ENCODE measurements at regions not wholly inside any gene's neighbourhood (a gene's known extent, or its start where the extent isn't known, plus 50 kb on each side); places are given as distances from the start of the nearest gene placed in this dataset.
A peak's percentile ranks its signal among the peaks of the same experiment; 100 is the strongest.

DNA sequence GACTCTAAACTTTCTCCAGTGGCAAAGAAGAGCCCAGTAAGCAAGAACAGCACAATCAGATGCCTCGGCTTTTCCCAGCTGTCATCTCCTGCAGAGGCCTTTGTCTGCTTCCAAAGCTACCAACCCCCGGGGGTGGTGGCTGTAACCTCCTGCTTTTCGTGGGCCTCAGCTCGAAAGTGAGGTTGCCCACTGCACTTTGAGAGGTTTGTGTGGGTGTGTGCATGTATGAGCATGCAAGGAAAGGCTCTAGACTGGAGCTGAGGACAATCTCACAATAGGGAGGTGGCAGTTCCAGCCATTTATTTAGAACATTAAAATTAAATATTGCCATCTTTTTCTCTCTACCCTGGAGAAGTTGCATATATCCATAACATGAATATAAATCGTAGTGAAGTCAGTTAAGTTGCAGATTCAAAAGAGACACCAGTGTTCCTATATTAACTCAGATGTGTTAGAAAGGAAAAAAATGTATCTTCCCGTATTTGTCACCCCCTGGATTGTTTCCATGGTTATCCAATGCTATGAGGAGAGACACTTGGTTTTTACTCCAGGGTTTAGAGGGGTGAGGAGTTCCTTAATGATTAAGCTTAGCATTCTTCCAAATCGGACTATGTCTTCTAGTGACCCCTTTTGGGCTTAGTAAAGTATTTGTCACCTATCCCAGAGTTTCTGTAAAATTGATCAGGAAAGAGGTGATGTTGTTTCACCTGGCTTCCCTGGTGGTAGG, 781.1 kb downstream of the INHBA start:
- H3K9me2 ChIP-seq: no peaks in the 10 kb centered on the region
- WGBS (ENCODE audit: low lambda C conversion rate): 74% methylated on average over 7 of the region's 7 CpGs
- H3F3A ChIP-seq (replicated peaks; ENCODE audit: insufficient read depth): peaks cover 13% of the 10 kb centered on the region
- H3K4me2 ChIP-seq: no peak overlapping the region
- H3K36me3 ChIP-seq (replicated peaks in 1 of 2; ENCODE audit: control insufficient read depth in 1 of 2, insufficient read depth in 2 of 2, low read length in 1 of 2): no peaks in the 10 kb centered on the region
- H3K9ac ChIP-seq: no peak overlapping the region
- TF ChIP-seq MXI1 (IDR thresholded peaks at IDR 0.05; ENCODE audit: low read depth, low read length): no peak
- no peak for TF ChIP-seq EP300 (IDR thresholded peaks at IDR 0.05; ENCODE audit: borderline replicate concordance in 1 of 2, low read depth in 1 of 2, low read length in 1 of 2)
- TF ChIP-seq ELF1 (IDR thresholded peaks at IDR 0.05): no peak
- no peak for TF ChIP-seq GABPA (IDR thresholded peaks at IDR 0.05; ENCODE audit: low read depth)
- TF ChIP-seq SMC3 (IDR thresholded peaks at IDR 0.05; ENCODE audit: low read depth, low read length): no peak
- TF ChIP-seq RCOR1 (IDR thresholded peaks at IDR 0.05; ENCODE audit: low read length): no peak
- TF ChIP-seq, protein P1, sequence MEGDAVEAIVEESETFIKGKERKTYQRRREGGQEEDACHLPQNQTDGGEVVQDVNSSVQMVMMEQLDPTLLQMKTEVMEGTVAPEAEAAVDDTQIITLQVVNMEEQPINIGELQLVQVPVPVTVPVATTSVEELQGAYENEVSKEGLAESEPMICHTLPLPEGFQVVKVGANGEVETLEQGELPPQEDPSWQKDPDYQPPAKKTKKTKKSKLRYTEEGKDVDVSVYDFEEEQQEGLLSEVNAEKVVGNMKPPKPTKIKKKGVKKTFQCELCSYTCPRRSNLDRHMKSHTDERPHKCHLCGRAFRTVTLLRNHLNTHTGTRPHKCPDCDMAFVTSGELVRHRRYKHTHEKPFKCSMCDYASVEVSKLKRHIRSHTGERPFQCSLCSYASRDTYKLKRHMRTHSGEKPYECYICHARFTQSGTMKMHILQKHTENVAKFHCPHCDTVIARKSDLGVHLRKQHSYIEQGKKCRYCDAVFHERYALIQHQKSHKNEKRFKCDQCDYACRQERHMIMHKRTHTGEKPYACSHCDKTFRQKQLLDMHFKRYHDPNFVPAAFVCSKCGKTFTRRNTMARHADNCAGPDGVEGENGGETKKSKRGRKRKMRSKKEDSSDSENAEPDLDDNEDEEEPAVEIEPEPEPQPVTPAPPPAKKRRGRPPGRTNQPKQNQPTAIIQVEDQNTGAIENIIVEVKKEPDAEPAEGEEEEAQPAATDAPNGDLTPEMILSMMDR (IDR thresholded peaks at IDR 0.05): no peak
- no peak for TF ChIP-seq USF1 (IDR thresholded peaks at IDR 0.05; ENCODE audit: borderline replicate concordance, low read depth)
- no peak for TF ChIP-seq FOXM1 (IDR thresholded peaks at IDR 0.05; ENCODE audit: low read depth)
- no peak for TF ChIP-seq MEF2A (IDR thresholded peaks at IDR 0.05; ENCODE audit: borderline replicate concordance, low read depth)
- H3K79me2 ChIP-seq (ENCODE audit: insufficient read depth): no peaks in the 10 kb centered on the region
- H3K4me3 ChIP-seq (ENCODE audit: low read depth in 2 of 2, low read length in 1 of 2): no peak overlapping the region
- H3K27ac ChIP-seq (ENCODE audit: low read depth in 2 of 2, low read length in 1 of 2): no peak overlapping the region
- ChIA-PET POLR2A (no interaction called here), CTCF (no interaction called here)
- H4K20me1 ChIP-seq (ENCODE audit: insufficient read depth): no peaks in the 10 kb centered on the region
- H3K4me1 ChIP-seq (ENCODE audit: control insufficient read depth in 1 of 2, insufficient read depth in 2 of 2, low read depth in 1 of 2, low read length in 1 of 2): peaks cover 0 to 8% of the 10 kb centered on the region in 2 experiments; a peak in 2 of 4 replicates
- DNase-seq: no peak
- H3K27me3 ChIP-seq (ENCODE audit: insufficient read depth): no peaks in the 10 kb centered on the region
- H3K9me3 ChIP-seq: no peaks in the 10 kb centered on the region
- H2AFZ ChIP-seq (ENCODE audit: low read depth): no peak overlapping the region

GRCh38 chr7:40918701-40919271, 784.0 kb downstream of the SUGCT start:
- CTCF ChIA-PET: no interaction called here
- H4K20me1 ChIP-seq (ENCODE audit: insufficient read depth): no peaks in the 10 kb centered on the region
- H3F3A ChIP-seq (replicated peaks; ENCODE audit: insufficient read depth): peaks cover 10% of the 10 kb centered on the region
- 64% methylated on average over 2 of the region's 2 CpGs for WGBS (ENCODE audit: low lambda C conversion rate)
- H3K27ac ChIP-seq (ENCODE audit: low read depth in 2 of 2, low read length in 1 of 2): peak overlapping the region; percentile 29 to 89; a peak in 3 of 4 replicates
- H3K9me2 ChIP-seq: no peaks in the 10 kb centered on the region
- peak overlapping the region; percentile 25; the same call in 1 of the 2 replicates for H3K4me2 ChIP-seq
- no peak overlapping the region for H2AFZ ChIP-seq (ENCODE audit: low read depth)
- H3K27me3 ChIP-seq (ENCODE audit: insufficient read depth): no peaks in the 10 kb centered on the region
- H3K4me3 ChIP-seq (ENCODE audit: low read depth in 2 of 2, low read length in 1 of 2): no peak overlapping the region
- no peak for DNase-seq
- peaks cover 0 to 8% of the 10 kb centered on the region in 2 experiments; a peak in 2 of 4 replicates for H3K4me1 ChIP-seq (ENCODE audit: control insufficient read depth in 1 of 2, insufficient read depth in 2 of 2, low read depth in 1 of 2, low read length in 1 of 2)
- H3K9me3 ChIP-seq: no peaks in the 10 kb centered on the region
- H3K36me3 ChIP-seq (replicated peaks in 1 of 2; ENCODE audit: control insufficient read depth in 1 of 2, insufficient read depth in 2 of 2, low read length in 1 of 2): no peaks in the 10 kb centered on the region
- H3K79me2 ChIP-seq (ENCODE audit: insufficient read depth): no peaks in the 10 kb centered on the region
- peak overlapping the region; percentile 41 for H3K9ac ChIP-seq
- POLR2A ChIA-PET: no interaction called here
- TF ChIP-seq EZH2phosphoT487 (IDR thresholded peaks at IDR 0.05; ENCODE audit: borderline replicate concordance, low read depth) (no peak), RFX5 (IDR thresholded peaks at IDR 0.05; ENCODE audit: low read length) (no peak), USF1 (IDR thresholded peaks at IDR 0.05; ENCODE audit: borderline replicate concordance, low read depth) (0 out of 2 replicates have a peak, but pooled peaks have one; percentile 42), TCF12 (IDR thresholded peaks at IDR 0.05) (peak; percentile 74), EP300 (IDR thresholded peaks at IDR 0.05; ENCODE audit: borderline replicate concordance in 1 of 2, low read depth in 1 of 2, low read length in 1 of 2) (peak in 1 of 2 experiments; percentile 82; a peak in 2 of 4 replicates), NFIC (IDR thresholded peaks at IDR 0.05; ENCODE audit: borderline replicate concordance) (peak; percentile 53; the same call in 1 of the 2 replicates), TEAD4 (IDR thresholded peaks at IDR 0.05; ENCODE audit: borderline replicate concordance, insufficient read depth) (peak; percentile 77), GABPA (IDR thresholded peaks at IDR 0.05; ENCODE audit: low read depth) (no peak), IRF3 (IDR thresholded peaks at IDR 0.05; ENCODE audit: low read depth, low read length) (no peak), RCOR1 (IDR thresholded peaks at IDR 0.05; ENCODE audit: low read length) (no peak), JUND (IDR thresholded peaks at IDR 0.05) (peak; percentile 51), SIN3A (IDR thresholded peaks at IDR 0.05; ENCODE audit: borderline replicate concordance, low read depth, low read length) (no peak), ELF1 (IDR thresholded peaks at IDR 0.05) (no peak), MEF2A (IDR thresholded peaks at IDR 0.05; ENCODE audit: borderline replicate concordance, low read depth) (no peak)
- TF ChIP-seq, protein P2, sequence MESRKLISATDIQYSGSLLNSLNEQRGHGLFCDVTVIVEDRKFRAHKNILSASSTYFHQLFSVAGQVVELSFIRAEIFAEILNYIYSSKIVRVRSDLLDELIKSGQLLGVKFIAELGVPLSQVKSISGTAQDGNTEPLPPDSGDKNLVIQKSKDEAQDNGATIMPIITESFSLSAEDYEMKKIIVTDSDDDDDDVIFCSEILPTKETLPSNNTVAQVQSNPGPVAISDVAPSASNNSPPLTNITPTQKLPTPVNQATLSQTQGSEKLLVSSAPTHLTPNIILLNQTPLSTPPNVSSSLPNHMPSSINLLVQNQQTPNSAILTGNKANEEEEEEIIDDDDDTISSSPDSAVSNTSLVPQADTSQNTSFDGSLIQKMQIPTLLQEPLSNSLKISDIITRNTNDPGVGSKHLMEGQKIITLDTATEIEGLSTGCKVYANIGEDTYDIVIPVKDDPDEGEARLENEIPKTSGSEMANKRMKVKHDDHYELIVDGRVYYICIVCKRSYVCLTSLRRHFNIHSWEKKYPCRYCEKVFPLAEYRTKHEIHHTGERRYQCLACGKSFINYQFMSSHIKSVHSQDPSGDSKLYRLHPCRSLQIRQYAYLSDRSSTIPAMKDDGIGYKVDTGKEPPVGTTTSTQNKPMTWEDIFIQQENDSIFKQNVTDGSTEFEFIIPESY (IDR thresholded peaks at IDR 0.05; ENCODE audit: borderline replicate concordance, low read depth): no peak

Measured in SK-N-SH (cell line).